GM23248 (cell line): ENCODE measurements at regions not wholly inside any gene's neighbourhood (a gene's known extent, or its start where the extent isn't known, plus 50 kb on each side); places are given as distances from the start of the nearest gene placed in this dataset.

ENCODE experiments used
- EZH2 ChIP-seq: fragments of 200-600 bp; sonication (generic); IDR thresholded peaks from 2 replicates; pipeline ENCODE4 v1.6.1; 2018; ENCODE audit warnings: antibody characterized with exemption, mild to moderate bottlenecking; ENCODE audit not compliant: insufficient read depth, poor library complexity, severe bottlenecking
- EZH2phosphoT487 ChIP-seq: fragments of 200-600 bp; sonication (generic); IDR thresholded peaks from 2 replicates; pipeline ENCODE4 v1.6.1; 2018; ENCODE audit warnings: antibody characterized with exemption, moderate library complexity, mild to moderate bottlenecking, low read depth; ENCODE audit not compliant: insufficient read depth

DNA sequence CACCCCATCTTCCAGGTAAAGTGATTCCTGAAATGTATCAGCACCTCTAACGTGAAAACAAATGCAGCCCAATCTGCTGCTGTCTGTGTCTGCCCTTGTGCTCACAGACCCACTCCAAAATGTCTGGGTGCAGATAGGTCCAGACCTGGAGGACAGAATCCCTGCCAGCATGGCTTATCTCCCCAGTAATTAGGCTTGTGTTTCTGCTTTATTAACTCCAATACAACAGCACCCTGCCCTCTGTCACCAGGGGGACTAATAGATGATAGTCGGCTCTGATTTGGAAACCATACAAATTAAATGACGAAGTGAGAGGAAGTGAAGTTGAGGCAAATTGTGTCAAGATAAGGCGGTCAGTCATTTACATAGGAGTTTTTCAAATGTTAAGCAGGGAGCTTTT, 608.3 kb upstream of the SALL1 start:
- TF ChIP-seq EZH2phosphoT487, result no peak
- TF ChIP-seq EZH2, result no peak
